K562 (cell line): ENCODE measurements at regions not wholly inside any gene's neighbourhood (a gene's known extent, or its start where the extent isn't known, plus 50 kb on each side); places are given as distances from the start of the nearest gene placed in this dataset.

Source experiments
- ATAC-seq: fragments of 200-7000 bp; cut with Tn5 transposase; 3 replicates; pipeline ENCODE4 v1.9.1; 2020; ENCODE audit warnings: moderate library complexity
- BruUV-seq: library from RNA; stranded (reverse); fragments of 400-500 nt; replicated peaks from 2 replicates; lab custom pipeline; 2021; lab: Mats Ljungman, UMichigan
- CTCF ChIA-PET: fragments of 300-600 bp; formaldehyde crosslinking; extraction: SDS; loops from one replicate; lab custom pipeline; 2021; ENCODE audit warnings: low intra/inter-chr PET ratio; lab: Yijun Ruan, JAX
- POLR2A ChIA-PET: fragments of 300-600, 350-650 bp; sonication (Branson Sonifier 250); formaldehyde crosslinking; extraction: SDS; loops from one replicate; lab custom pipeline; 2021; ENCODE audit warnings: antibody characterized with exemption, inconsistent platforms; lab: Yijun Ruan, JAX
- DNase-seq, 4 experiments: peaks; one replicate each; pipeline versions ENCODE4 v3.0.0 to v3.0.0-alpha.2; 2011 to 2018; ENCODE audit warnings: low spot score in 3 of 4, mixed read lengths in 3 of 4; ENCODE audit errors: extremely low read depth in 1 of 4
- FAIRE-seq: peaks from 2 replicates; lab custom pipeline; 2011; peaks lifted over from hg19 to GRCh38; lab: Jason Lieb, UNC
- H2AFZ ChIP-seq: 2 replicates; pipeline ENCODE4 v1.6.0; 2011; ENCODE audit warnings: low read depth, low read length, control low read depth, inconsistent platforms
- H3K27ac ChIP-seq: fragments of 200-600 bp; 3 replicates; pipeline ENCODE4 v1.8.0; 2011; ENCODE audit warnings: low read depth, mild to moderate bottlenecking, control low read depth, inconsistent platforms, low read length, moderate library complexity, mixed read lengths; ENCODE audit errors: extremely low read depth
- H3K27me3 ChIP-seq, 2 experiments: fragments of 300-600 bp in 1 of 2; 2 replicates in 1 of 2; 3 replicates in 1 of 2; pipeline versions ENCODE4 v1.6.0 to v1.8.0; 2011; ENCODE audit warnings: inconsistent platforms in 2 of 2, low read length in 2 of 2, mild to moderate bottlenecking in 1 of 2, mixed read lengths in 1 of 2, moderate library complexity in 1 of 2; ENCODE audit not compliant: control insufficient read depth in 2 of 2, insufficient read depth in 2 of 2
- H3K36me3 ChIP-seq: fragments of 300-600 bp; 3 replicates; pipeline ENCODE4 v1.8.0; 2011; ENCODE audit warnings: mild to moderate bottlenecking, low read length, inconsistent platforms; ENCODE audit not compliant: control insufficient read depth, insufficient read depth
- H3K4me1 ChIP-seq, 2 experiments: fragments of 200-600 bp in 1 of 2; replicated peaks in 1 of 2; 2 replicates in 1 of 2; 3 replicates in 1 of 2; pipeline versions ENCODE4 v1.5.1 to v1.8.0; 2011; ENCODE audit warnings: inconsistent platforms in 2 of 2, low read length in 2 of 2, mild to moderate bottlenecking in 1 of 2, mixed read lengths in 1 of 2, moderate library complexity in 1 of 2; ENCODE audit not compliant: control insufficient read depth in 2 of 2, insufficient read depth in 2 of 2
- H3K4me2 ChIP-seq: 2 replicates; pipeline ENCODE4 v1.6.1; 2011; ENCODE audit warnings: low read length, control low read depth, inconsistent platforms, mixed read lengths; ENCODE audit not compliant: insufficient read depth
- H3K4me3 ChIP-seq: fragments of 200-600 bp; sonication (generic), shearing (Covaris generic); 2 replicates; pipeline ENCODE4 v1.5.1; 2016; ENCODE audit warnings: control low read depth, inconsistent platforms
- H3K79me2 ChIP-seq: fragments of 200-600 bp; 3 replicates; pipeline ENCODE4 v1.8.0; 2011; ENCODE audit warnings: low read length, inconsistent platforms; ENCODE audit not compliant: control insufficient read depth, insufficient read depth
- H3K9ac ChIP-seq, 2 experiments: 2 replicates each; pipeline versions ENCODE4 v1.6.0 to v1.6.1; 2011; ENCODE audit warnings: low read depth in 2 of 2, low read length in 2 of 2, control low read depth in 1 of 2, inconsistent platforms in 1 of 2, mild to moderate bottlenecking in 1 of 2, mixed read lengths in 1 of 2; ENCODE audit not compliant: insufficient read depth in 1 of 2
- H3K9me1 ChIP-seq: one replicate; pipeline ENCODE4 v1.6.0; 2011; ENCODE audit warnings: inconsistent platforms, mild to moderate bottlenecking, low read length, moderate library complexity; ENCODE audit not compliant: control insufficient read depth, insufficient read depth
- H3K9me3 ChIP-seq: replicated peaks from 2 replicates; pipeline ENCODE4 v1.5.1; 2011; ENCODE audit warnings: low read depth, low read length, inconsistent platforms; ENCODE audit not compliant: control insufficient read depth, insufficient read depth
- H4K20me1 ChIP-seq: replicated peaks from 2 replicates; pipeline ENCODE4 v1.6.1; 2011; ENCODE audit warnings: low read length, inconsistent platforms, mixed read lengths; ENCODE audit not compliant: control insufficient read depth, insufficient read depth
- FOS ChIP-seq: IDR thresholded peaks from 3 replicates; pipeline ENCODE4 v1.6.1; 2011; ENCODE audit not compliant: insufficient read length; ENCODE audit errors: extremely low read depth
- GATA2 ChIP-seq: sonication (generic); formaldehyde crosslinking; IDR thresholded peaks from 2 replicates; pipeline ENCODE4 v1.4.0; 2020; ENCODE audit warnings: mild to moderate bottlenecking, missing genetic modification reagents
- GTF2F1 ChIP-seq: IDR thresholded peaks from 2 replicates; pipeline ENCODE4 v1.6.1; 2011; ENCODE audit warnings: low read depth, low read length, improper control_type of control experiment
- HDAC8 ChIP-seq: fragments of 450-650 bp; IDR thresholded peaks from 2 replicates; pipeline ENCODE4 v1.6.1; 2016; ENCODE audit warnings: mild to moderate bottlenecking, missing genetic modification characterization, moderate library complexity, missing compliant biosample characterization
- KDM5B ChIP-seq: fragments of 200-600 bp; sonication (generic); IDR thresholded peaks from 2 replicates; pipeline ENCODE4 v1.6.1; 2012; ENCODE audit warnings: low read depth, mild to moderate bottlenecking, moderate library complexity, low read length, control low read depth, inconsistent platforms; ENCODE audit not compliant: insufficient replicate concordance
- NFATC3 ChIP-seq: fragments of 450-650 bp; IDR thresholded peaks from 2 replicates; pipeline ENCODE4 v1.6.1; 2017; ENCODE audit warnings: mild to moderate bottlenecking
- SMAD3 ChIP-seq: fragments of 450-650 bp; formaldehyde crosslinking; conservative IDR thresholded peaks from 2 replicates; pipeline ENCODE4 v1.4.0; 2020; ENCODE audit warnings: mild to moderate bottlenecking
- ZNF280A ChIP-seq: fragments of 450-650 bp; IDR thresholded peaks from 2 replicates; pipeline ENCODE4 v1.6.1; 2018; ENCODE audit warnings: mild to moderate bottlenecking, low read depth; ENCODE audit not compliant: partially characterized antibody
- ZNF316 ChIP-seq: fragments of 450-650 bp; IDR thresholded peaks from 2 replicates; pipeline ENCODE4 v1.6.1; 2016
- ZNF407 ChIP-seq: fragments of 450-650 bp; IDR thresholded peaks from 2 replicates; pipeline ENCODE4 v1.6.1; 2016; ENCODE audit warnings: low read depth
- in situ Hi-C: fragments of 300-500 bp; cut with MboI; formaldehyde crosslinking; loops from 4 replicates; pipeline ENCODE4 v1.15.0; 2018; ENCODE audit warnings: inconsistent platforms, mixed read lengths
- intact Hi-C: fragments of 100-400 bp; cut with micrococcal nuclease; formaldehyde crosslinking; loops from 2 replicates; pipeline ENCODE4 v1.14.2; 2022
- TF ChIP-seq, protein P1 (sequence below): fragments of 450-650 bp; formaldehyde crosslinking; IDR thresholded peaks from 2 replicates; pipeline ENCODE4 v1.4.0; 2020; ENCODE audit warnings: mild to moderate bottlenecking

GRCh38 chr6:81950877-81951276 lies 198.4 kb upstream of the TENT5A start (continued):
- TF ChIP-seq ZNF407, result no peak
- TF ChIP-seq, all 486 proteins: peak for 0

DNA sequence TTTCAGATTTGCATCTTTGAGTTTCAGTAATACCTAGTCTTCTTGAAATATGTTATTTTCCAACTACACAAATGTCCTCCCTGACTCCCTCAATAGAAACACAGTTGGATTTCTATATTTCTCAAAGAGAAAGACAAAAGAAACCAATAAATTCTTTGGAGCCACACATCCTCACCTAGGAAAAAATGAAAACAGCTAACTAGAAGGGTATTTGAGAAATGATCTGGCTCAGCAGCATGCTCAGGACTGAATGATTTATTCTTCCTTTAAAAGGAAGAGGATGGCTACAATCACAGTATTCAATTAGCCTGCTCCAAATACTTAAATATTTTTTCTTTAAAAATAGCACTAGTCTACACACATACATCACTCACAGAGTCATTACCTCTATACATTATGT lies 196.4 kb upstream of the TENT5A start:
- ATAC-seq, result no peak
- CTCF ChIA-PET, result no interaction called here
- H3K4me2 ChIP-seq, result no peak overlapping the region
- no peaks in the 10 kb centered on the region for H3K9me3 ChIP-seq
- intact Hi-C loops (no loop called here), in situ Hi-C loops (no loop called here)
- DNase-seq, result no peak
- POLR2A ChIA-PET, result no interaction called here
- H3K9ac ChIP-seq, result no peak overlapping the region
- no peaks in the 10 kb centered on the region for H3K9me1 ChIP-seq
- BruUV-seq, result no TSS peak
- no peaks in the 10 kb centered on the region for H3K4me1 ChIP-seq
- H3K27me3 ChIP-seq, result no peaks in the 10 kb centered on the region
- no peaks in the 10 kb centered on the region for H3K36me3 ChIP-seq
- H3K27ac ChIP-seq, result no peak overlapping the region
- H4K20me1 ChIP-seq, result no peaks in the 10 kb centered on the region
- H2AFZ ChIP-seq, result no peak overlapping the region
- no peaks in the 10 kb centered on the region for H3K79me2 ChIP-seq
- no peak overlapping the region for H3K4me3 ChIP-seq
- FAIRE-seq, result no peak
- TF ChIP-seq ZNF280A (no peak), KDM5B (no peak), HDAC8 (tag) (no peak), GATA2 (CRISPR knock-in tag) (no peak), GTF2F1 (no peak), NFATC3 (no peak), FOS (no peak), SMAD3 (no peak), ZNF316 (no peak)
- TF ChIP-seq, protein P1, sequence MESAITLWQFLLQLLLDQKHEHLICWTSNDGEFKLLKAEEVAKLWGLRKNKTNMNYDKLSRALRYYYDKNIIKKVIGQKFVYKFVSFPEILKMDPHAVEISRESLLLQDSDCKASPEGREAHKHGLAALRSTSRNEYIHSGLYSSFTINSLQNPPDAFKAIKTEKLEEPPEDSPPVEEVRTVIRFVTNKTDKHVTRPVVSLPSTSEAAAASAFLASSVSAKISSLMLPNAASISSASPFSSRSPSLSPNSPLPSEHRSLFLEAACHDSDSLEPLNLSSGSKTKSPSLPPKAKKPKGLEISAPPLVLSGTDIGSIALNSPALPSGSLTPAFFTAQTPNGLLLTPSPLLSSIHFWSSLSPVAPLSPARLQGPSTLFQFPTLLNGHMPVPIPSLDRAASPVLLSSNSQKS (CRISPR knock-in tag), result no peak
